ENCODE measurements at regions not wholly inside any gene's neighbourhood (a gene's known extent, or its start where the extent isn't known, plus 50 kb on each side); places are given as distances from the start of the nearest gene placed in this dataset.

DNA sequence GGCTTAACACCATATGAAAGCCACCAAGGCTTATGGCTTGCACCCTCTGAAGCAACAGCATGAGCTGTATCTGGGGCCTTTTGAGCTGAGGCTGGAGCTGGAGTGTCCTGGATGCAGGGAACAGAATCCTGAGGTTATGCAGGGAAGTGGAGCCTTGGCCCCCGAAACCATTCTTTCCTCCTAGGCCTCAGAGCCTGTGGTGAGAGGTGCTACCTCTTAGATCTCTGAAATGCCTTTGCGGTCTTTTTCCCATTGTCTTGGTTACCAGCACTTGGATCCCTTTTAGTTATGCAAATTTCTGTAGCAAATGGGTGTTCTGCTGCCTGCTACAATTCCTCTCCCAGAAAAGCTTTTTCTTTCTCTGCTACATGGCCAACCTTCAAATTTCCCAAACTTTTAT lies 72.7 kb upstream of the CLPB start:
- no peaks in the 10 kb centered on the region for H3K4me1 Mint-ChIP-seq (ENCODE audit: low read depth)
- no peak for DNase-seq
- no peak overlapping the region for H3K4me3 Mint-ChIP-seq
- no peak overlapping the region for H3K27ac Mint-ChIP-seq
- peaks cover 24% of the 10 kb centered on the region for H3K27me3 Mint-ChIP-seq (ENCODE audit: insufficient read depth)
- H3K9me3 Mint-ChIP-seq, result peaks cover 51% of the 10 kb centered on the region
- peaks cover 16% of the 10 kb centered on the region for H3K36me3 Mint-ChIP-seq (ENCODE audit: low read depth)
- TF ChIP-seq, protein P1, sequence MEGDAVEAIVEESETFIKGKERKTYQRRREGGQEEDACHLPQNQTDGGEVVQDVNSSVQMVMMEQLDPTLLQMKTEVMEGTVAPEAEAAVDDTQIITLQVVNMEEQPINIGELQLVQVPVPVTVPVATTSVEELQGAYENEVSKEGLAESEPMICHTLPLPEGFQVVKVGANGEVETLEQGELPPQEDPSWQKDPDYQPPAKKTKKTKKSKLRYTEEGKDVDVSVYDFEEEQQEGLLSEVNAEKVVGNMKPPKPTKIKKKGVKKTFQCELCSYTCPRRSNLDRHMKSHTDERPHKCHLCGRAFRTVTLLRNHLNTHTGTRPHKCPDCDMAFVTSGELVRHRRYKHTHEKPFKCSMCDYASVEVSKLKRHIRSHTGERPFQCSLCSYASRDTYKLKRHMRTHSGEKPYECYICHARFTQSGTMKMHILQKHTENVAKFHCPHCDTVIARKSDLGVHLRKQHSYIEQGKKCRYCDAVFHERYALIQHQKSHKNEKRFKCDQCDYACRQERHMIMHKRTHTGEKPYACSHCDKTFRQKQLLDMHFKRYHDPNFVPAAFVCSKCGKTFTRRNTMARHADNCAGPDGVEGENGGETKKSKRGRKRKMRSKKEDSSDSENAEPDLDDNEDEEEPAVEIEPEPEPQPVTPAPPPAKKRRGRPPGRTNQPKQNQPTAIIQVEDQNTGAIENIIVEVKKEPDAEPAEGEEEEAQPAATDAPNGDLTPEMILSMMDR (IDR thresholded peaks at IDR 0.05), result no peak

DNA sequence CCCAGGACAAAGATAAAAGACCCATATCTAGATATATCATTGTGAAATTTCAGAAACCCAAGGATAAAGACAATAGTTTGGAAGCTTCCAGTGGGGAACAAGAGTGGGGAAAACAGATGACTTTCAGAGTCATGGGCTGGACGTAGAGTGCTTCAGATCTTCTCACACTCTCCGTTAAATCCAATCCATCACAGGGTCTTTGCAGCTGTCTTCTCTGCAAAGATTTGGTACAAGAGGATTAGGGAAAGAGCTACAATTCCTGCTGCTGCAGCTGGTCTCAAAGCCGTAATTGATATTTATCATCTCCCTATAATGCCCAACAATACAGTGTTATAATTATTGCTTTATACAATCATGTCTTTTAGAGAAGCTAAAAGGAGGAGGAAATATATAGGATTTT lies 63.4 kb upstream of the CLPB start:
- TF ChIP-seq, protein P1 (IDR thresholded peaks at IDR 0.05), result no peak
- no peak for DNase-seq
- Mint-ChIP-seq H3K27me3 (ENCODE audit: insufficient read depth) (peaks cover 18% of the 10 kb centered on the region), H3K27ac (no peak overlapping the region), H3K4me1 (ENCODE audit: low read depth) (no peaks in the 10 kb centered on the region), H3K36me3 (ENCODE audit: low read depth) (peaks cover 7% of the 10 kb centered on the region), H3K9me3 (peaks cover 10% of the 10 kb centered on the region), H3K4me3 (no peak overlapping the region)

DNA sequence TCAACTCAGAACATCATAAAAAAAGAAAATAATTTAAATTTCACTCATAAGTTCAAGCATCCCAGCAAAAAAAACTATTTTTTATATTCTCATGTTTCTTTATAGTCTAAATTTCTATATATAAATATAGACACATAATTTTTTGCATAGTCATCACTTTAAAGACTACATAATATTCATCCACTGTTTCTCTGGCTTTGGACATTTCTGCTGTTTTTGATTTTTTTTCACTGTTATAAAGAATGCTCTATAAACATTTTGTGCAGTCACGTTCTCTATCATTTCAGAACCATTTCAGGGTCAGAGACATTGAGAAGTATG lies 59.7 kb upstream of the CLPB start:
- TF ChIP-seq, protein P1 (IDR thresholded peaks at IDR 0.05), result no peak
- Mint-ChIP-seq H3K27ac (no peak overlapping the region), H3K36me3 (ENCODE audit: low read depth) (no peaks in the 10 kb centered on the region), H3K4me1 (ENCODE audit: low read depth) (no peaks in the 10 kb centered on the region), H3K4me3 (no peak overlapping the region), H3K27me3 (ENCODE audit: insufficient read depth) (peaks cover 19% of the 10 kb centered on the region), H3K9me3 (no peaks in the 10 kb centered on the region)
- no peak for DNase-seq

DNA sequence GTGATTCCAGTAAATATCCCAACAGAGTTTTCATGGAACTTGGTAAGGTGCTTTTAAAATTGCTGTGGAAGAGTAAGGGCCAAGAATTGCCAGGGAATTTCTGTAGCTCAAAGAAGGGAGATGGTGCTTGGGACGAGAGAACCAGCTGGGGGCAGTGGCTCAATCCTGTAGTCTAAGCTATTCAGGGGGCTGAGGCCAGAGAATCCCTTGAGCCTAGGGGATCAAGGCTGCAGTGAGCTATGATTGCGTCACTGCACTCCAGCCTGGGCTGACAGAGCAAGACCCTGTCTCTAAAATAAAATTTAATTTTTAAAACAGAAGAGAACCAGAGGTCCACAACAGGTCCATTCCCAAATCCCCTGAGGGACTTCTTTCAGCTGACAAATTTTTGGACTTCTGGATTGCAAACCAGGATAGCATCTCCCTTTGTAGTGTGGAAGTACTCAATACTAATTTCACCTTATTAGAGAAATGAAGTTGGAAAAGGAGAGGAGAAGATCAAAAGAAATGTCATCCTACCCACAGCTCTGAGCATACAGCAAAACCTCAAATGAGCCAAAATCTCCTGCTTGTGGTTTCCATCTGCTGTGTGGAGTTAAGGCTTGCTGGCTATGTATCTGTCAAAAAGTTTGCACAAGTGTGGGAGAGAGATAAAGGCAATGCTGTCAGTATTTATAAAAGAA lies 59.2 kb upstream of the CLPB start:
- Mint-ChIP-seq H3K36me3 (ENCODE audit: low read depth) (no peaks in the 10 kb centered on the region), H3K27me3 (ENCODE audit: insufficient read depth) (peaks cover 14% of the 10 kb centered on the region), H3K9me3 (no peaks in the 10 kb centered on the region), H3K27ac (no peak overlapping the region), H3K4me3 (no peak overlapping the region), H3K4me1 (ENCODE audit: low read depth) (no peaks in the 10 kb centered on the region)
- DNase-seq, result no peak
- TF ChIP-seq, protein P1 (IDR thresholded peaks at IDR 0.05), result no peak

DNA sequence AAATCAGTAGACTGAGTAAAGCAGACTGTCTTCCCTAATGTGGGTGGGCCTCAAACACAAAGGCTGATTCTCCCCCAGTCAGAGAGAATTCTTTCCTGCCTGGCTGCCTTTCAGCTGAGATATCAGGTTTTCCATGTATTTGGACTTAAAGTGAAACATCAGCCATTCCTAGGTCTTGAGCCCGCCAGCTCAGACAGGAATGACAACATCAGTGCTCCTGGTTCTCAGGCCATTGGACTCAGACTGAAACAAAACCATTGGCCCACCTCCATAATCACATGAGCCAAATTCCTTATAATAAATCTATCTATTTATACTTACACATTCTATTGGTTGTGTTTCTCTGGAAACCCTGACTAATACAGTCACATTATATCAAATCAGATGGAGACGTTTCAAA lies 56.7 kb upstream of the CLPB start:
- DNase-seq, result no peak
- TF ChIP-seq, protein P1 (IDR thresholded peaks at IDR 0.05), result no peak
- H3K27me3 Mint-ChIP-seq (ENCODE audit: insufficient read depth), result peaks cover 21% of the 10 kb centered on the region
- no peak overlapping the region for H3K27ac Mint-ChIP-seq
- H3K4me1 Mint-ChIP-seq (ENCODE audit: low read depth), result no peaks in the 10 kb centered on the region
- H3K9me3 Mint-ChIP-seq, result no peaks in the 10 kb centered on the region
- no peak overlapping the region for H3K4me3 Mint-ChIP-seq
- H3K36me3 Mint-ChIP-seq (ENCODE audit: low read depth), result no peaks in the 10 kb centered on the region
